ENCODE measurements at regions not wholly inside any gene's neighbourhood (a gene's known extent, or its start where the extent isn't known, plus 50 kb on each side); places are given as distances from the start of the nearest gene placed in this dataset.

DNA sequence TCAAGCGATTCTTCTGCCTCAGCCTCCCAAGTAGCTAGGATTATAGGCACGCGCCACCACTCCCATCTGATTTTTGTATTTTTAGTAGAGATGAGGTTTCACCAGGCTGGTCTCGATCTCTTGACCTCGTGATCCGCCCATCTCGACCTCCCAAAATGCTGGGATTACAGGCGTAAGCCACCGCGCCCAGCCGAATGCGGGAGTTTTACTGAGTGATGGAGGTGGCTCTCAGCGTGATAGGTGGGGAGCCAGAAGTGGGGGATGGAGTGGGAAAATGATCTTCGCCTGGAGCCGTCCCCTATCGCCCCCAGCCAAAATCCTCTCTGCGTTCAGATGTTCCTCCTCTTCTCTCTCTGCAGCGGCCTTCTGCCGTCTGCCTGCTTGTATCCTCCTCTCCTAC lies 348.4 kb upstream of the NPSR1 start:
- H3K27me3 ChIP-seq: no peaks in the 10 kb centered on the region
- H3K4me1 ChIP-seq (ENCODE audit: insufficient read depth): no peaks in the 10 kb centered on the region
- TF ChIP-seq, protein P1, sequence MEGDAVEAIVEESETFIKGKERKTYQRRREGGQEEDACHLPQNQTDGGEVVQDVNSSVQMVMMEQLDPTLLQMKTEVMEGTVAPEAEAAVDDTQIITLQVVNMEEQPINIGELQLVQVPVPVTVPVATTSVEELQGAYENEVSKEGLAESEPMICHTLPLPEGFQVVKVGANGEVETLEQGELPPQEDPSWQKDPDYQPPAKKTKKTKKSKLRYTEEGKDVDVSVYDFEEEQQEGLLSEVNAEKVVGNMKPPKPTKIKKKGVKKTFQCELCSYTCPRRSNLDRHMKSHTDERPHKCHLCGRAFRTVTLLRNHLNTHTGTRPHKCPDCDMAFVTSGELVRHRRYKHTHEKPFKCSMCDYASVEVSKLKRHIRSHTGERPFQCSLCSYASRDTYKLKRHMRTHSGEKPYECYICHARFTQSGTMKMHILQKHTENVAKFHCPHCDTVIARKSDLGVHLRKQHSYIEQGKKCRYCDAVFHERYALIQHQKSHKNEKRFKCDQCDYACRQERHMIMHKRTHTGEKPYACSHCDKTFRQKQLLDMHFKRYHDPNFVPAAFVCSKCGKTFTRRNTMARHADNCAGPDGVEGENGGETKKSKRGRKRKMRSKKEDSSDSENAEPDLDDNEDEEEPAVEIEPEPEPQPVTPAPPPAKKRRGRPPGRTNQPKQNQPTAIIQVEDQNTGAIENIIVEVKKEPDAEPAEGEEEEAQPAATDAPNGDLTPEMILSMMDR (IDR thresholded peaks at IDR 0.05; ENCODE audit: poor library complexity): no peak
- TF ChIP-seq EZH2 (IDR thresholded peaks at IDR 0.05; ENCODE audit: borderline replicate concordance) (no peak), EZH2phosphoT487 (IDR thresholded peaks at IDR 0.05; ENCODE audit: low read depth, severe bottlenecking, unreplicated experiment) (no peak)
- H3K79me2 ChIP-seq: no peaks in the 10 kb centered on the region
- H2AFZ ChIP-seq: no peak overlapping the region
- DNase-seq (ENCODE audit: low spot score): no peak
- H3K4me2 ChIP-seq: no peak overlapping the region
- no peaks in the 10 kb centered on the region for H3K9me2 ChIP-seq (replicated peaks; ENCODE audit: insufficient read depth)
- no peaks in the 10 kb centered on the region for H3K36me3 ChIP-seq (replicated peaks; ENCODE audit: insufficient read depth, low read depth)
- H3K4me3 ChIP-seq: no peak overlapping the region
- 95% methylated on average over 19 of the region's 19 CpGs for WGBS (ENCODE audit: low lambda C conversion rate, missing lambda C conversion rate)
- no peak overlapping the region for H3K27ac ChIP-seq
- H4K20me1 ChIP-seq (ENCODE audit: insufficient read depth, poor library complexity, severe bottlenecking): no peaks in the 10 kb centered on the region
- no peaks in the 10 kb centered on the region for H3K9me3 ChIP-seq (ENCODE audit: low read depth)

DNA sequence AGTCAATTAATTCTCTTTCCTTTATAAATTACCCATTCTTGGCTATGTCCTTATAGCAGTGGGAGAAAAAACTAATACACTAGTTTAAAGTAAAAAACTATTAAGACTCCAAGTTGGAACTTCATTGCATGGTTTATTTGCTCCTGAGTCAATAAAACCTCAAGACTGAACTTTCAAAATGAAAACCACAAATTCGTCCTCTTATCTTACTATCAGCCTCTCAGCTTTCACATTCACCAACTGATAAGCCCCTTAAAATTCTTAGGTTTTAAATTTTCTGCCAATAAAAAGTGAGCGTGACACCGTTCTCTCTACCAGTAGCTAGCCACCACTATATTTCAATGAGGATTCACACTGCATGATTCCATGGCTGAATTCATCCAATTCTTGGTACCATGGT lies 346.4 kb upstream of the NPSR1 start:
- Histone ChIP-seq H3K27me3 (no peaks in the 10 kb centered on the region), H3K9me3 (ENCODE audit: low read depth) (no peaks in the 10 kb centered on the region), H3K4me3 (no peak overlapping the region), H4K20me1 (ENCODE audit: insufficient read depth, poor library complexity, severe bottlenecking) (no peaks in the 10 kb centered on the region), H3K4me1 (ENCODE audit: insufficient read depth) (no peaks in the 10 kb centered on the region), H3K9me2 (replicated peaks; ENCODE audit: insufficient read depth) (no peaks in the 10 kb centered on the region), H3K27ac (no peak overlapping the region), H2AFZ (no peak overlapping the region), H3K4me2 (no peak overlapping the region), H3K36me3 (replicated peaks; ENCODE audit: insufficient read depth, low read depth) (no peaks in the 10 kb centered on the region), H3K79me2 (no peaks in the 10 kb centered on the region)
- TF ChIP-seq EZH2phosphoT487 (IDR thresholded peaks at IDR 0.05; ENCODE audit: low read depth, severe bottlenecking, unreplicated experiment) (no peak), EZH2 (IDR thresholded peaks at IDR 0.05; ENCODE audit: borderline replicate concordance) (no peak)
- TF ChIP-seq, protein P1 (IDR thresholded peaks at IDR 0.05; ENCODE audit: poor library complexity): no peak
- WGBS (ENCODE audit: low lambda C conversion rate, missing lambda C conversion rate): 51% methylated on average over 3 of the region's 3 CpGs
- DNase-seq (ENCODE audit: low spot score): no peak

DNA sequence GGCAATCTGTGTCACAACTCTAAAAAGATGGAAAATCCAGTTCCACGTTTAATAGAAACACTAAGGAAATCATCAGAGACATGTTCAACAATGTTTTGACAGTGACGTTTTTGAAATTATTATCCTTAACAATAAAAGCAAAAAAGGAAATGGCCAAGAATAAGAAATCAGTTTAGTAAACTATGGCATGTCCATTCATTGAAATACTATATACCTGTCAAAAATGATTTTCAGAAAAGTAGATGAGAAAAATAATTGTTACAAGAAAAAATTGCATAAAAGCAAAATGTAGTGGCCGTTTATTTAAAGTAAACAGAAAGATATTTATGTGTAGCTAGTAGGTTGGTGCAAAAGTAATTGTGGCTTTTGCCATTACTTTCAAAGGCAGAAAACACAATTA lies 345.4 kb upstream of the NPSR1 start:
- Histone ChIP-seq H3K4me3 (no peak overlapping the region), H3K27ac (no peak overlapping the region), H2AFZ (no peak overlapping the region), H3K9me3 (ENCODE audit: low read depth) (no peaks in the 10 kb centered on the region), H3K9me2 (replicated peaks; ENCODE audit: insufficient read depth) (no peaks in the 10 kb centered on the region), H3K79me2 (no peaks in the 10 kb centered on the region), H3K27me3 (no peaks in the 10 kb centered on the region), H4K20me1 (ENCODE audit: insufficient read depth, poor library complexity, severe bottlenecking) (no peaks in the 10 kb centered on the region), H3K4me1 (ENCODE audit: insufficient read depth) (no peaks in the 10 kb centered on the region), H3K4me2 (no peak overlapping the region), H3K36me3 (replicated peaks; ENCODE audit: insufficient read depth, low read depth) (no peaks in the 10 kb centered on the region)
- 92% methylated on average over 3 of the region's 3 CpGs for WGBS (ENCODE audit: low lambda C conversion rate, missing lambda C conversion rate)
- no peak for DNase-seq (ENCODE audit: low spot score)
- TF ChIP-seq, protein P1 (IDR thresholded peaks at IDR 0.05; ENCODE audit: poor library complexity): no peak
- no peak for TF ChIP-seq EZH2 (IDR thresholded peaks at IDR 0.05; ENCODE audit: borderline replicate concordance)
- TF ChIP-seq EZH2phosphoT487 (IDR thresholded peaks at IDR 0.05; ENCODE audit: low read depth, severe bottlenecking, unreplicated experiment): no peak

DNA sequence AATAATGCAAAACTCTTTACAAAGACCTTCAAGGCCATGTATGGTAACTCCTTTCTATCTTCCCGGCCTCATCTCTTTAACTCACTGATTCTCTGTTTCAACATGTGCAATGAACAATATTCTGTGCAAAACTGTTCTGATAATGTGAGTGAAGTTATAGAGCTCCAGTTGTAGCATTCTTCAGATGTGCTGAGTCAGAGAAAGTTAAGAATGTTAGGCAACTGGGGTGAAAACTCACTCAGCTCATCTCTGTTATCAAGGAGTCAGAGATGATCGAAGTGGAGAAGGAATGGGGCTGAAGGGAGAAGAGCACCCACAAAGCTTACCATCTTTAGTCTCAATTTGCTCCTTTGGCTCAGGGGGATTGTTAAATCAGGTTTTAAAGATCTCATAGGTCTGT lies 344.7 kb upstream of the NPSR1 start:
- Histone ChIP-seq H3K9me3 (ENCODE audit: low read depth) (no peaks in the 10 kb centered on the region), H3K27ac (no peak overlapping the region), H3K79me2 (no peaks in the 10 kb centered on the region), H3K27me3 (no peaks in the 10 kb centered on the region), H3K4me1 (ENCODE audit: insufficient read depth) (no peaks in the 10 kb centered on the region), H4K20me1 (ENCODE audit: insufficient read depth, poor library complexity, severe bottlenecking) (no peaks in the 10 kb centered on the region), H2AFZ (no peak overlapping the region), H3K4me3 (no peak overlapping the region), H3K9me2 (replicated peaks; ENCODE audit: insufficient read depth) (no peaks in the 10 kb centered on the region), H3K36me3 (replicated peaks; ENCODE audit: insufficient read depth, low read depth) (no peaks in the 10 kb centered on the region), H3K4me2 (no peak overlapping the region)
- WGBS (ENCODE audit: low lambda C conversion rate, missing lambda C conversion rate): 90% methylated on average over 2 of the region's 2 CpGs
- TF ChIP-seq EZH2phosphoT487 (IDR thresholded peaks at IDR 0.05; ENCODE audit: low read depth, severe bottlenecking, unreplicated experiment) (no peak), EZH2 (IDR thresholded peaks at IDR 0.05; ENCODE audit: borderline replicate concordance) (no peak)
- TF ChIP-seq, protein P1 (IDR thresholded peaks at IDR 0.05; ENCODE audit: poor library complexity): no peak
- DNase-seq (ENCODE audit: low spot score): no peak
